OCI-LY7 (cell line): ENCODE measurements at regions not wholly inside any gene's neighbourhood (a gene's known extent, or its start where the extent isn't known, plus 50 kb on each side); places are given as distances from the start of the nearest gene placed in this dataset.
"Not testable (repeated sequence)": the region's sequence is repeated elsewhere in the genome, so short reads cannot be mapped to it uniquely, and the experiment has no call there.

Source experiments
- EZH2phosphoT487 ChIP-seq: fragments of 200-600 bp; sonication (generic); IDR thresholded peaks from 2 replicates; pipeline ENCODE4 v1.6.1; 2018; ENCODE audit warnings: low read depth, borderline replicate concordance, mild to moderate bottlenecking, mixed run types, antibody characterized with exemption, low read length, moderate library complexity, mixed read lengths
- TF ChIP-seq, protein P1 (sequence below): fragments of 200-600 bp; sonication (generic); conservative IDR thresholded peaks from 2 replicates; pipeline ENCODE4 v1.5.1; 2014; ENCODE audit warnings: mild to moderate bottlenecking, antibody characterized with exemption, low read length, moderate library complexity, mixed read lengths

DNA sequence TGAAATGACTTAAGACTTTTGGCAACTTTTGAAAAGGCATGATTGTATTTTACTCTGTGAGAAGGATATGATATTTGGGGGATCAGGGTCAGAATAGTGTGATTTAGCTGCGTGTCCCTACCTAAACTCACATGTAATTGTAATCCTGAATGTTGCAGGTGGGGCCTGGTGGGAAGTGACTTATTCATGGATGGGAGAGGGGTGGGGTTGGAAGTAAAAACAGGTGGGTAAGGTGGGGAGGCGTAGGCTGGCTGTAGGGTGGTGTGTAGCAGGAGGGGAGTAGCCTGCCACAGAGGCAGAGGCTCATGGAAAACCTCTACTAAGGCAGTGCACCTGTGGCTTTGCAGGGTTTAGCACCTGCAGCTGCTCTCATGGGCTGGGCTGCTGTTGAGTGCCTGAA, 584.2 kb downstream of the CWH43 start:
- TF ChIP-seq, protein P1, sequence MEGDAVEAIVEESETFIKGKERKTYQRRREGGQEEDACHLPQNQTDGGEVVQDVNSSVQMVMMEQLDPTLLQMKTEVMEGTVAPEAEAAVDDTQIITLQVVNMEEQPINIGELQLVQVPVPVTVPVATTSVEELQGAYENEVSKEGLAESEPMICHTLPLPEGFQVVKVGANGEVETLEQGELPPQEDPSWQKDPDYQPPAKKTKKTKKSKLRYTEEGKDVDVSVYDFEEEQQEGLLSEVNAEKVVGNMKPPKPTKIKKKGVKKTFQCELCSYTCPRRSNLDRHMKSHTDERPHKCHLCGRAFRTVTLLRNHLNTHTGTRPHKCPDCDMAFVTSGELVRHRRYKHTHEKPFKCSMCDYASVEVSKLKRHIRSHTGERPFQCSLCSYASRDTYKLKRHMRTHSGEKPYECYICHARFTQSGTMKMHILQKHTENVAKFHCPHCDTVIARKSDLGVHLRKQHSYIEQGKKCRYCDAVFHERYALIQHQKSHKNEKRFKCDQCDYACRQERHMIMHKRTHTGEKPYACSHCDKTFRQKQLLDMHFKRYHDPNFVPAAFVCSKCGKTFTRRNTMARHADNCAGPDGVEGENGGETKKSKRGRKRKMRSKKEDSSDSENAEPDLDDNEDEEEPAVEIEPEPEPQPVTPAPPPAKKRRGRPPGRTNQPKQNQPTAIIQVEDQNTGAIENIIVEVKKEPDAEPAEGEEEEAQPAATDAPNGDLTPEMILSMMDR, result not testable (repeated sequence)
- TF ChIP-seq EZH2phosphoT487, result not testable (repeated sequence)
